B cell (primary cell): ENCODE measurements at regions not wholly inside any gene's neighbourhood (a gene's known extent, or its start where the extent isn't known, plus 50 kb on each side); places are given as distances from the start of the nearest gene placed in this dataset.

Experiments used
- EZH2 ChIP-seq: IDR thresholded peaks from 2 replicates; pipeline ENCODE4 v1.6.1; 2012; ENCODE audit warnings: borderline replicate concordance, low read depth, mild to moderate bottlenecking, moderate library complexity, low read length; ENCODE audit not compliant: insufficient read depth, poor library complexity, severe bottlenecking
- TF ChIP-seq, protein P1 (sequence below): fragments of 200-600 bp; IDR thresholded peaks from one replicate; pipeline ENCODE4 v1.8.0; 2022; ENCODE audit warnings: antibody characterized with exemption, mild to moderate bottlenecking

DNA sequence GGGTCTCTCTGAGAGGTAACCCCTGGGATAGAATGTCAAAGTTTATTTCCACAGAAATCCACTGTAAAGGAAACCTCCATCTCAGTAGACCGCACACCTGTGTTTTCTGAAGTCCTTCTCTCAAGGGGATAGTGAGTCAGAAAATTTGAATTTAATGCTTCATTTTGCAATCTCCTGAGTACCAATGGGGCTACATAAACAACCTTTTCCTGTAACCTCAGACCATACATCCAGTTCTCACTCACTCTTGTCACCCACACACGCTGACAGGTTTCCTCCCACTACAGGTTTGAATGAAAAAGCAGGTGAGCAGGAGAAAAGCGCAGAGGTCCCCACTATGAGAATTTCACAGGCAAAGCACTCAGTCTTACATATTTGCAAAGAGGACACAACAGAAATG lies 165.3 kb upstream of the MCTP2 start:
- TF ChIP-seq, protein P1, sequence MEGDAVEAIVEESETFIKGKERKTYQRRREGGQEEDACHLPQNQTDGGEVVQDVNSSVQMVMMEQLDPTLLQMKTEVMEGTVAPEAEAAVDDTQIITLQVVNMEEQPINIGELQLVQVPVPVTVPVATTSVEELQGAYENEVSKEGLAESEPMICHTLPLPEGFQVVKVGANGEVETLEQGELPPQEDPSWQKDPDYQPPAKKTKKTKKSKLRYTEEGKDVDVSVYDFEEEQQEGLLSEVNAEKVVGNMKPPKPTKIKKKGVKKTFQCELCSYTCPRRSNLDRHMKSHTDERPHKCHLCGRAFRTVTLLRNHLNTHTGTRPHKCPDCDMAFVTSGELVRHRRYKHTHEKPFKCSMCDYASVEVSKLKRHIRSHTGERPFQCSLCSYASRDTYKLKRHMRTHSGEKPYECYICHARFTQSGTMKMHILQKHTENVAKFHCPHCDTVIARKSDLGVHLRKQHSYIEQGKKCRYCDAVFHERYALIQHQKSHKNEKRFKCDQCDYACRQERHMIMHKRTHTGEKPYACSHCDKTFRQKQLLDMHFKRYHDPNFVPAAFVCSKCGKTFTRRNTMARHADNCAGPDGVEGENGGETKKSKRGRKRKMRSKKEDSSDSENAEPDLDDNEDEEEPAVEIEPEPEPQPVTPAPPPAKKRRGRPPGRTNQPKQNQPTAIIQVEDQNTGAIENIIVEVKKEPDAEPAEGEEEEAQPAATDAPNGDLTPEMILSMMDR: no peak
- no peak for TF ChIP-seq EZH2
